IMR-90 (cell line): ENCODE measurements at regions not wholly inside any gene's neighbourhood (a gene's known extent, or its start where the extent isn't known, plus 50 kb on each side); places are given as distances from the start of the nearest gene placed in this dataset.

Experiments
- ATAC-seq: fragments of 200-7000 bp; cut with Tn5 transposase; 2 replicates; pipeline ENCODE4 v1.9.1; 2020; ENCODE audit warnings: low read depth, mild to moderate bottlenecking, moderate library complexity
- BruUV-seq: library from RNA; stranded (reverse); fragments of 400-500 nt; replicated peaks from 2 replicates; lab custom pipeline; 2021; lab: Mats Ljungman, UMichigan
- CTCF ChIA-PET: fragments of 300-600 bp; formaldehyde crosslinking; extraction: SDS; loops from one replicate; lab custom pipeline; 2021; ENCODE audit warnings: antibody characterized with exemption; lab: Yijun Ruan, JAX
- POLR2A ChIA-PET: fragments of 300-600 bp; sonication (Branson Sonifier 250); formaldehyde crosslinking; loops from one replicate; lab custom pipeline; 2022; ENCODE audit warnings: antibody characterized with exemption; ENCODE audit not compliant: unreplicated experiment; lab: Charles Lee
- DNase-seq: peaks from one replicate; pipeline ENCODE4 v3.0.0; 2013
- H2AFZ ChIP-seq: replicated peaks from 2 replicates; pipeline ENCODE3; 2013; ENCODE audit warnings: low read length, mild to moderate bottlenecking; ENCODE audit not compliant: poor library complexity
- H2AK5ac ChIP-seq: 2 replicates; pipeline ENCODE4 v1.6.1; 2013; ENCODE audit warnings: low read depth, low read length, inconsistent platforms
- H2AK9ac ChIP-seq: replicated peaks from 2 replicates; pipeline ENCODE3; 2013; ENCODE audit warnings: mild to moderate bottlenecking, low read depth, low read length, moderate library complexity; ENCODE audit not compliant: poor library complexity
- H2BK120ac ChIP-seq: 2 replicates; pipeline ENCODE4 v1.6.1; 2013; ENCODE audit warnings: low read depth, low read length, inconsistent platforms
- H2BK15ac ChIP-seq: 3 replicates; pipeline ENCODE4 v1.6.1; 2013; ENCODE audit warnings: low read depth, low read length, inconsistent platforms
- H2BK20ac ChIP-seq: 2 replicates; pipeline ENCODE4 v1.6.1; 2013; ENCODE audit warnings: low read depth, mild to moderate bottlenecking, inconsistent platforms, low read length, moderate library complexity
- H2BK5ac ChIP-seq: 2 replicates; pipeline ENCODE4 v1.6.1; 2013; ENCODE audit warnings: mild to moderate bottlenecking, low read depth, low read length, inconsistent platforms; ENCODE audit not compliant: poor library complexity, severe bottlenecking
- H3K14ac ChIP-seq: replicated peaks from 2 replicates; pipeline ENCODE4 v1.6.1; 2013; ENCODE audit warnings: low read depth, low read length, inconsistent platforms
- H3K18ac ChIP-seq: 2 replicates; pipeline ENCODE4 v1.6.1; 2013; ENCODE audit warnings: low read depth, low read length, control low read depth
- H3K23ac ChIP-seq: 2 replicates; pipeline ENCODE4 v1.6.1; 2013; ENCODE audit warnings: low read depth, low read length, inconsistent platforms
- H3K27ac ChIP-seq: 2 replicates; pipeline ENCODE4 v1.5.1; 2013; ENCODE audit warnings: mild to moderate bottlenecking, control low read depth, low read length; ENCODE audit not compliant: insufficient read depth
- H3K27me3 ChIP-seq: 2 replicates; pipeline ENCODE4 v1.6.1; 2013; ENCODE audit warnings: low read length; ENCODE audit not compliant: control insufficient read depth, insufficient read depth
- H3K36me3 ChIP-seq: 2 replicates; pipeline ENCODE4 v1.6.1; 2013; ENCODE audit warnings: low read length, mixed read lengths; ENCODE audit not compliant: control insufficient read depth, insufficient read depth
- H3K4ac ChIP-seq: 2 replicates; pipeline ENCODE4 v1.6.1; 2013; ENCODE audit warnings: low read depth, low read length, inconsistent platforms
- H3K4me1 ChIP-seq: 2 replicates; pipeline ENCODE4 v1.6.1; 2013; ENCODE audit warnings: low read length, mixed read lengths; ENCODE audit not compliant: control insufficient read depth, insufficient read depth
- H3K4me2 ChIP-seq: 2 replicates; pipeline ENCODE4 v1.6.1; 2013; ENCODE audit warnings: low read depth, mild to moderate bottlenecking, control low read depth, low read length, moderate library complexity
- H3K4me3 ChIP-seq: 2 replicates; pipeline ENCODE4 v1.5.1; 2013; ENCODE audit warnings: low read depth, mild to moderate bottlenecking, control low read depth, low read length, moderate library complexity; ENCODE audit not compliant: insufficient read depth
- H3K56ac ChIP-seq: 2 replicates; pipeline ENCODE4 v1.6.1; 2013; ENCODE audit warnings: low read length, inconsistent platforms; ENCODE audit not compliant: insufficient read depth; ENCODE audit errors: extremely low read depth
- H3K79me1 ChIP-seq, 2 experiments: 2 replicates each; pipeline ENCODE4 v1.6.1; 2013; ENCODE audit warnings: low read length in 2 of 2, inconsistent platforms in 1 of 2, low read depth in 1 of 2
- H3K9ac ChIP-seq: 2 replicates; pipeline ENCODE4 v1.6.1; 2013; ENCODE audit warnings: low read depth, low read length, control low read depth
- H3K9me1 ChIP-seq: 2 replicates; pipeline ENCODE4 v1.6.1; 2013; ENCODE audit warnings: low read length, inconsistent platforms; ENCODE audit not compliant: insufficient read depth
- H3K9me3 ChIP-seq: 2 replicates; pipeline ENCODE4 v1.6.1; 2013; ENCODE audit warnings: low read length; ENCODE audit not compliant: control insufficient read depth, insufficient read depth
- H4K20me1 ChIP-seq: 2 replicates; pipeline ENCODE4 v1.6.1; 2013; ENCODE audit warnings: low read length, inconsistent platforms; ENCODE audit not compliant: insufficient read depth
- H4K5ac ChIP-seq: 2 replicates; pipeline ENCODE4 v1.6.1; 2013; ENCODE audit warnings: mild to moderate bottlenecking, low read depth, low read length, control low read depth
- H4K8ac ChIP-seq, 2 experiments: 2 replicates each; pipeline ENCODE4 v1.6.1; 2013; ENCODE audit warnings: low read depth in 2 of 2, low read length in 2 of 2, control low read depth in 1 of 2, inconsistent platforms in 1 of 2
- H4K91ac ChIP-seq: 2 replicates; pipeline ENCODE4 v1.6.1; 2013; ENCODE audit warnings: low read depth, low read length, inconsistent platforms; ENCODE audit not compliant: insufficient read depth
- BHLHE40 ChIP-seq: fragments of 150-350 bp; IDR thresholded peaks from 2 replicates; pipeline ENCODE4 v1.6.1; 2016; ENCODE audit warnings: mild to moderate bottlenecking, low read depth, low read length
- CEBPB ChIP-seq: IDR thresholded peaks from 2 replicates; pipeline ENCODE4 v1.6.1; 2012; ENCODE audit warnings: low read depth, low read length, improper control_type of control experiment
- FOS ChIP-seq: fragments of 150-350 bp; IDR thresholded peaks from 2 replicates; pipeline ENCODE4 v1.6.1; 2016; ENCODE audit warnings: low read depth, low read length
- MAZ ChIP-seq: IDR thresholded peaks from 2 replicates; pipeline ENCODE4 v1.6.1; 2012; ENCODE audit warnings: low read depth, mild to moderate bottlenecking, low read length, improper control_type of control experiment, moderate library complexity, borderline replicate concordance
- MXI1 ChIP-seq: IDR thresholded peaks from 2 replicates; pipeline ENCODE4 v1.6.1; 2012; ENCODE audit warnings: low read depth, mild to moderate bottlenecking, low read length, moderate library complexity, borderline replicate concordance
- NFE2L2 ChIP-seq: fragments of 150-350 bp; IDR thresholded peaks from 2 replicates; pipeline ENCODE4 v1.6.1; 2016; ENCODE audit warnings: low read depth, mild to moderate bottlenecking, low read length
- POLR2A ChIP-seq: IDR thresholded peaks from 2 replicates; pipeline ENCODE4 v1.6.1; 2012; ENCODE audit warnings: mild to moderate bottlenecking, low read depth, low read length
- RAD21 ChIP-seq: IDR thresholded peaks from 2 replicates; pipeline ENCODE4 v1.6.1; 2012; ENCODE audit warnings: low read length, improper control_type of control experiment
- RCOR1 ChIP-seq: IDR thresholded peaks from 2 replicates; pipeline ENCODE4 v1.6.1; 2012; ENCODE audit warnings: mild to moderate bottlenecking, low read length, improper control_type of control experiment; ENCODE audit not compliant: insufficient replicate concordance
- RFX5 ChIP-seq: IDR thresholded peaks from 2 replicates; pipeline ENCODE4 v1.8.0; 2012; ENCODE audit warnings: low read depth, mild to moderate bottlenecking, low read length, moderate library complexity
- SMC3 ChIP-seq: fragments of 150-350 bp; IDR thresholded peaks from 2 replicates; pipeline ENCODE4 v1.6.1; 2016; ENCODE audit warnings: low read depth, mild to moderate bottlenecking, antibody characterized with exemption, low read length, moderate library complexity
- USF2 ChIP-seq: fragments of 150-350 bp; IDR thresholded peaks from 2 replicates; pipeline ENCODE4 v1.6.1; 2017; ENCODE audit warnings: mild to moderate bottlenecking, antibody characterized with exemption, low read length, low read depth
- WGBS, 2 experiments: methylation state at CpG; one replicate each; pipeline versions ENCODE4 v1.1.5 to v1.1.7; 2013; ENCODE audit warnings: missing lambda C conversion rate in 2 of 2; ENCODE audit not compliant: insufficient read length in 1 of 2; ENCODE audit errors: extremely low coverage in 2 of 2; 5-methylcytosine and 5-hydroxymethylcytosine counted together
- dilution Hi-C: fragments of 300-500 bp; cut with HindIII; formaldehyde crosslinking; loops from one replicate; pipeline ENCODE4 v1.14.3; 2018; ENCODE audit warnings: low sequenced_read_pairs; ENCODE audit not compliant: unreplicated experiment
- in situ Hi-C: fragments of 300-500 bp; cut with MboI; formaldehyde crosslinking; loops from 3 replicates; pipeline ENCODE4 v1.14.3; 2019; ENCODE audit warnings: low sequenced_read_pairs, inconsistent platforms, mixed read lengths
- intact Hi-C: fragments of 100-400 bp; cut with micrococcal nuclease; formaldehyde crosslinking; loops from 2 replicates; pipeline ENCODE4 v1.10.0; 2022

GRCh38 chrX:40448793-40449192 is 132.0 kb upstream of the ATP6AP2 start:
- Histone ChIP-seq H3K9ac (no peak overlapping the region), H3K79me1 (no peaks in the 10 kb centered on the region), H2BK120ac (no peak overlapping the region), H3K9me1 (no peaks in the 10 kb centered on the region), H3K4ac (no peak overlapping the region), H2BK15ac (no peak overlapping the region), H3K4me3 (no peak overlapping the region), H2AK5ac (no peak overlapping the region), H3K9me3 (no peaks in the 10 kb centered on the region), H2BK5ac (no peak overlapping the region), H3K27me3 (peaks cover 34% of the 10 kb centered on the region), H3K18ac (no peak overlapping the region), H4K5ac (no peak overlapping the region), H3K23ac (no peak overlapping the region), H3K27ac (no peak overlapping the region), H2AK9ac (no peak overlapping the region), H2BK20ac (no peak overlapping the region), H4K8ac (no peak overlapping the region), H3K56ac (no peak overlapping the region), H4K91ac (no peak overlapping the region), H3K4me2 (no peak overlapping the region), H2AFZ (no peak overlapping the region), H3K4me1 (no peaks in the 10 kb centered on the region), H4K20me1 (no peaks in the 10 kb centered on the region), H3K14ac (no peak overlapping the region), H3K36me3 (no peaks in the 10 kb centered on the region)
- WGBS, 2 experiments: no CpG with 5 or more reads among the region's 6 CpGs
- intact Hi-C loops (no loop called here), dilution Hi-C loops (no loop called here), in situ Hi-C loops (no loop called here)
- ATAC-seq (no peak), DNase-seq (no peak)
- BruUV-seq: no TSS peak
- ChIA-PET CTCF (interaction anchor here (0.9 kb wide), 1 partner anchor 11 kb away, joined by 3 read pairs; no protein-coding TSS in a partner anchor), POLR2A (no interaction called here)
- TF ChIP-seq BHLHE40: no peak
- no peak for TF ChIP-seq MXI1
- TF ChIP-seq NFE2L2: no peak
- TF ChIP-seq RCOR1: no peak
- TF ChIP-seq FOS: no peak
- TF ChIP-seq RFX5: no peak
- no peak for TF ChIP-seq MAZ
- no peak for TF ChIP-seq RAD21
- TF ChIP-seq CEBPB: no peak
- TF ChIP-seq POLR2A: no peak
- TF ChIP-seq USF2: no peak
- no peak for TF ChIP-seq SMC3
